Stimulated activated naive CD4-positive, alpha-beta T cell (primary cell): ENCODE measurements at regions not wholly inside any gene's neighbourhood (a gene's known extent, or its start where the extent isn't known, plus 50 kb on each side); places are given as distances from the start of the nearest gene placed in this dataset.

Source experiments
- DNase-seq, 6 experiments: peaks; one replicate each; lab custom pipeline; 2025; lab: John Stamatoyannopoulos, UW

GRCh38 chr5:123874600-123875201 lies 362.7 kb downstream of the CSNK1G3 start:
- no peak for DNase-seq

GRCh38 chr5:123873846-123874245 lies 361.9 kb downstream of the CSNK1G3 start:
- DNase-seq: no peak

- no peak for DNase-seq
Observed at GRCh38 chr5:123871373-123871772, 359.4 kb downstream of the CSNK1G3 start.

- no peak for DNase-seq
Observed at GRCh38 chr5:123868881-123869280, 356.9 kb downstream of the CSNK1G3 start.

- no peak for DNase-seq
Observed at GRCh38 chr5:123868267-123868666, 356.3 kb downstream of the CSNK1G3 start.

GRCh38 chr5:123865641-123866040 lies 353.7 kb downstream of the CSNK1G3 start:
- DNase-seq: no peak

- DNase-seq: no peak
Observed at GRCh38 chr5:123864578-123864977, 352.6 kb downstream of the CSNK1G3 start.

- no peak for DNase-seq
Observed at GRCh38 chr5:123858938-123859337, 347.0 kb downstream of the CSNK1G3 start.

GRCh38 chr5:123856766-123857165 lies 344.8 kb downstream of the CSNK1G3 start:
- no peak for DNase-seq

- no peak for DNase-seq
Observed at GRCh38 chr5:123855609-123856008, 343.6 kb downstream of the CSNK1G3 start.

- no peak for DNase-seq
Observed at GRCh38 chr5:123845356-123846100, 333.6 kb downstream of the CSNK1G3 start.

- DNase-seq: no peak
Observed at GRCh38 chr5:123844873-123845272, 332.9 kb downstream of the CSNK1G3 start.

- DNase-seq: no peak
Observed at GRCh38 chr5:123835421-123835820, 323.4 kb downstream of the CSNK1G3 start.

- no peak for DNase-seq
Observed at GRCh38 chr5:123830575-123830974, 318.6 kb downstream of the CSNK1G3 start.

GRCh38 chr5:123827811-123828210 lies 315.8 kb downstream of the CSNK1G3 start:
- DNase-seq: no peak

GRCh38 chr5:123819833-123820232 lies 307.9 kb downstream of the CSNK1G3 start:
- no peak for DNase-seq

- no peak for DNase-seq
Observed at GRCh38 chr5:123819386-123819785, 307.4 kb downstream of the CSNK1G3 start.

GRCh38 chr5:123817267-123817666 lies 305.3 kb downstream of the CSNK1G3 start:
- no peak for DNase-seq

- DNase-seq: no peak
Observed at GRCh38 chr5:123814801-123815470, 303.0 kb downstream of the CSNK1G3 start.

- no peak for DNase-seq
Observed at GRCh38 chr5:123813937-123814624, 302.1 kb downstream of the CSNK1G3 start.

GRCh38 chr5:123813264-123813663 lies 301.3 kb downstream of the CSNK1G3 start:
- no peak for DNase-seq

- no peak for DNase-seq
Observed at GRCh38 chr5:123811831-123812230, 299.9 kb downstream of the CSNK1G3 start.
